Nephron (organoid): ENCODE measurements at regions not wholly inside any gene's neighbourhood (a gene's known extent, or its start where the extent isn't known, plus 50 kb on each side); places are given as distances from the start of the nearest gene placed in this dataset.

Source experiments
- H3K27ac Mint-ChIP-seq, 3 experiments: 2 replicates each; pipeline ENCODE4 v1.8.0; 2020; ENCODE audit warnings: mixed read lengths in 3 of 3, mild to moderate bottlenecking in 2 of 3, moderate library complexity in 1 of 3
- H3K27me3 Mint-ChIP-seq: 2 replicates; pipeline ENCODE4 v1.8.0; 2021; ENCODE audit warnings: low read depth, mild to moderate bottlenecking, moderate library complexity, mixed read lengths
- H3K36me3 Mint-ChIP-seq: 2 replicates; pipeline ENCODE4 v1.8.0; 2020; ENCODE audit warnings: low read depth, mixed read lengths
- H3K4me1 Mint-ChIP-seq: 2 replicates; pipeline ENCODE4 v1.8.0; 2020; ENCODE audit warnings: mixed read lengths
- H3K4me3 Mint-ChIP-seq, 3 experiments: 2 replicates each; pipeline ENCODE4 v1.8.0; 2020; ENCODE audit warnings: mild to moderate bottlenecking in 3 of 3, mixed read lengths in 3 of 3, moderate library complexity in 2 of 3
- H3K9me3 Mint-ChIP-seq: 2 replicates; pipeline ENCODE4 v1.8.0; 2020; ENCODE audit warnings: mixed read lengths
- TF ChIP-seq, protein P1 (sequence below), 3 experiments: fragments of 200-600 bp; sonication (generic); IDR thresholded peaks; one replicate each; pipeline ENCODE4 v1.5.0; 2021; ENCODE audit warnings: antibody characterized with exemption in 3 of 3; ENCODE audit not compliant: unreplicated experiment in 3 of 3

GRCh38 chr9:14396171-14396570 lies 82.2 kb upstream of the NFIB start:
- Mint-ChIP-seq H3K4me1 (peaks cover 34% of the 10 kb centered on the region), H3K27me3 (no peaks in the 10 kb centered on the region), H3K4me3 (no peak overlapping the region), H3K9me3 (peaks cover 19% of the 10 kb centered on the region), H3K36me3 (peaks cover 4% of the 10 kb centered on the region), H3K27ac (peak overlapping the region in 2 of 3 experiments; percentile 20 to 28)
- TF ChIP-seq, protein P1, sequence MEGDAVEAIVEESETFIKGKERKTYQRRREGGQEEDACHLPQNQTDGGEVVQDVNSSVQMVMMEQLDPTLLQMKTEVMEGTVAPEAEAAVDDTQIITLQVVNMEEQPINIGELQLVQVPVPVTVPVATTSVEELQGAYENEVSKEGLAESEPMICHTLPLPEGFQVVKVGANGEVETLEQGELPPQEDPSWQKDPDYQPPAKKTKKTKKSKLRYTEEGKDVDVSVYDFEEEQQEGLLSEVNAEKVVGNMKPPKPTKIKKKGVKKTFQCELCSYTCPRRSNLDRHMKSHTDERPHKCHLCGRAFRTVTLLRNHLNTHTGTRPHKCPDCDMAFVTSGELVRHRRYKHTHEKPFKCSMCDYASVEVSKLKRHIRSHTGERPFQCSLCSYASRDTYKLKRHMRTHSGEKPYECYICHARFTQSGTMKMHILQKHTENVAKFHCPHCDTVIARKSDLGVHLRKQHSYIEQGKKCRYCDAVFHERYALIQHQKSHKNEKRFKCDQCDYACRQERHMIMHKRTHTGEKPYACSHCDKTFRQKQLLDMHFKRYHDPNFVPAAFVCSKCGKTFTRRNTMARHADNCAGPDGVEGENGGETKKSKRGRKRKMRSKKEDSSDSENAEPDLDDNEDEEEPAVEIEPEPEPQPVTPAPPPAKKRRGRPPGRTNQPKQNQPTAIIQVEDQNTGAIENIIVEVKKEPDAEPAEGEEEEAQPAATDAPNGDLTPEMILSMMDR (IDR thresholded peaks at IDR 0.05; ENCODE audit: unreplicated experiment in 3 of 3), result no peak

GRCh38 chr9:14395317-14396082 lies 81.6 kb upstream of the NFIB start:
- Mint-ChIP-seq H3K27ac (peak overlapping the region; percentile 20 to 54 (median 47)), H3K4me3 (peak overlapping the region in 1 of 3 experiments; percentile 48), H3K27me3 (no peaks in the 10 kb centered on the region), H3K4me1 (peaks cover 27% of the 10 kb centered on the region), H3K9me3 (peaks cover 24% of the 10 kb centered on the region), H3K36me3 (peaks cover 8% of the 10 kb centered on the region)
- TF ChIP-seq, protein P1 (IDR thresholded peaks at IDR 0.05; ENCODE audit: unreplicated experiment in 3 of 3), result no peak

- H3K36me3 Mint-ChIP-seq, result peaks cover 8% of the 10 kb centered on the region
- peaks cover 22% of the 10 kb centered on the region for H3K4me1 Mint-ChIP-seq
- peaks cover 24% of the 10 kb centered on the region for H3K9me3 Mint-ChIP-seq
- H3K4me3 Mint-ChIP-seq, result no peak overlapping the region
- no peaks in the 10 kb centered on the region for H3K27me3 Mint-ChIP-seq
- no peak overlapping the region for H3K27ac Mint-ChIP-seq
- TF ChIP-seq, protein P1 (IDR thresholded peaks at IDR 0.05; ENCODE audit: unreplicated experiment in 3 of 3), result no peak
Measured at GRCh38 chr9:14393418-14393817, 79.5 kb upstream of the NFIB start.

DNA sequence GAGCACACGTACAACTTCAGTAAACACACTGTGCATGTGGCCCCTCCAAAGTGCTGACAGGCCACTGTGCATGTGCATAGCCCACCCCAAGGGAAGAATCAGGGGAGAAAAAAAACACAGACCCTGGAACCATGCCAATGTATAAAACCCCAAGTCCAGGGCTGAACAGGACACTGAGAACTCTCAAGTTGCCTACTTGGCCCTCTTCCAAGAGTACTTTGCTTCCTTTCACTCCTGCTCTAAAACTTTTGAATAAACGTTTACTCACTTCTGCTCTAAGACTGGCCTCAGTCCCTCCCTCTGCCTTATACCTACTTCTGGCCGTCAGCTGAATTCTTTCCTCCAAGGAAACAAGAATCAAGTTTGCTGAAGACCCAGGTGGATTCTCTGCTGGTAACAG lies 77.7 kb upstream of the NFIB start:
- Mint-ChIP-seq H3K27ac (no peak overlapping the region), H3K27me3 (no peaks in the 10 kb centered on the region), H3K9me3 (peaks cover 24% of the 10 kb centered on the region), H3K4me1 (peaks cover 21% of the 10 kb centered on the region), H3K36me3 (peaks cover 8% of the 10 kb centered on the region), H3K4me3 (no peak overlapping the region)
- TF ChIP-seq, protein P1 (IDR thresholded peaks at IDR 0.05; ENCODE audit: unreplicated experiment in 3 of 3), result no peak

GRCh38 chr9:14389657-14390056 lies 75.7 kb upstream of the NFIB start:
- Mint-ChIP-seq H3K36me3 (peaks cover 8% of the 10 kb centered on the region), H3K27me3 (no peaks in the 10 kb centered on the region), H3K27ac (peak overlapping the region in 1 of 3 experiments; percentile 34), H3K4me3 (no peak overlapping the region), H3K9me3 (peaks cover 24% of the 10 kb centered on the region), H3K4me1 (peaks cover 12% of the 10 kb centered on the region)
- TF ChIP-seq, protein P1 (IDR thresholded peaks at IDR 0.05; ENCODE audit: unreplicated experiment in 3 of 3), result no peak

- TF ChIP-seq, protein P1 (IDR thresholded peaks at IDR 0.05; ENCODE audit: unreplicated experiment in 3 of 3), result no peak
- peaks cover 17% of the 10 kb centered on the region for H3K4me1 Mint-ChIP-seq
Measured at GRCh38 chr9:14389146-14389545, 75.2 kb upstream of the NFIB start.

More at GRCh38 chr9:14389146-14389545, 75.2 kb upstream of the NFIB start:
- peaks cover 8% of the 10 kb centered on the region for H3K36me3 Mint-ChIP-seq
- H3K27me3 Mint-ChIP-seq, result no peaks in the 10 kb centered on the region
- H3K9me3 Mint-ChIP-seq, result peaks cover 22% of the 10 kb centered on the region
- no peak overlapping the region for H3K4me3 Mint-ChIP-seq
- H3K27ac Mint-ChIP-seq, result peak overlapping the region in 1 of 3 experiments; percentile 23
